ENCODE measurements at regions not wholly inside any gene's neighbourhood (a gene's known extent, or its start where the extent isn't known, plus 50 kb on each side); places are given as distances from the start of the nearest gene placed in this dataset.

- no peak for DNase-seq (ENCODE audit: low read depth)
- TF ChIP-seq, protein P1, sequence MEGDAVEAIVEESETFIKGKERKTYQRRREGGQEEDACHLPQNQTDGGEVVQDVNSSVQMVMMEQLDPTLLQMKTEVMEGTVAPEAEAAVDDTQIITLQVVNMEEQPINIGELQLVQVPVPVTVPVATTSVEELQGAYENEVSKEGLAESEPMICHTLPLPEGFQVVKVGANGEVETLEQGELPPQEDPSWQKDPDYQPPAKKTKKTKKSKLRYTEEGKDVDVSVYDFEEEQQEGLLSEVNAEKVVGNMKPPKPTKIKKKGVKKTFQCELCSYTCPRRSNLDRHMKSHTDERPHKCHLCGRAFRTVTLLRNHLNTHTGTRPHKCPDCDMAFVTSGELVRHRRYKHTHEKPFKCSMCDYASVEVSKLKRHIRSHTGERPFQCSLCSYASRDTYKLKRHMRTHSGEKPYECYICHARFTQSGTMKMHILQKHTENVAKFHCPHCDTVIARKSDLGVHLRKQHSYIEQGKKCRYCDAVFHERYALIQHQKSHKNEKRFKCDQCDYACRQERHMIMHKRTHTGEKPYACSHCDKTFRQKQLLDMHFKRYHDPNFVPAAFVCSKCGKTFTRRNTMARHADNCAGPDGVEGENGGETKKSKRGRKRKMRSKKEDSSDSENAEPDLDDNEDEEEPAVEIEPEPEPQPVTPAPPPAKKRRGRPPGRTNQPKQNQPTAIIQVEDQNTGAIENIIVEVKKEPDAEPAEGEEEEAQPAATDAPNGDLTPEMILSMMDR (conservative IDR thresholded peaks at IDR 0.05; ENCODE audit: control insufficient read depth, insufficient read depth, low read depth, low read length), result no peak
- H3K4me3 ChIP-seq (ENCODE audit: control insufficient read depth, low read depth, low read length), result no peak overlapping the region
Observed at GRCh38 chr6:94213226-94213625, 793.9 kb upstream of the EPHA7 start.

DNA sequence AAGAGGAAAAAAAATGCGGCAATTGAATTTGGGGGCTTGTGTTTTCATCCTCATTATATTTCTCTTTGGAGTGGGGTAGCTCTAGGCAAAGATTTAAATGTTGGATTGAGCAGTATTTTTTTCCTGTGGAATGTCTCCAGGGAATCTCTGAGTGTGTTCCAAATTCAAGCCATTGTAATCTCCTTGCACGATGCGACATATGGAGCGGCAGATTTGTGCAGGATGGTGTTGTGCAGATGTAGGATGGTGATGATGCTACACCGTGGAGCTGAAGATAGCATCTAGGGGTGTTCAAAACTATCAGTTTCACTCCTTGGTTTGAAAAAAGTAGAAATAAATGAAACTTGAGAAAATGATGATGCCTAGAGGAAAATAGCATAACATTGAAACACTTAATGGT, 777.5 kb upstream of the EPHA7 start:
- no peak for DNase-seq (ENCODE audit: low read depth)
- H3K4me3 ChIP-seq (ENCODE audit: control insufficient read depth, low read depth, low read length), result no peak overlapping the region
- TF ChIP-seq, protein P1 (conservative IDR thresholded peaks at IDR 0.05; ENCODE audit: control insufficient read depth, insufficient read depth, low read depth, low read length), result no peak

- TF ChIP-seq, protein P1 (conservative IDR thresholded peaks at IDR 0.05; ENCODE audit: control insufficient read depth, insufficient read depth, low read depth, low read length), result no peak
- no peak overlapping the region for H3K4me3 ChIP-seq (ENCODE audit: control insufficient read depth, low read depth, low read length)
- DNase-seq (ENCODE audit: low read depth), result no peak
Observed at GRCh38 chr6:94190030-94190429, 770.7 kb upstream of the EPHA7 start.

GRCh38 chr6:94184666-94185464, 765.5 kb upstream of the EPHA7 start:
- H3K4me3 ChIP-seq (ENCODE audit: control insufficient read depth, low read depth, low read length), result no peak overlapping the region
- DNase-seq (ENCODE audit: low read depth), result no peak
- TF ChIP-seq, protein P1 (conservative IDR thresholded peaks at IDR 0.05; ENCODE audit: control insufficient read depth, insufficient read depth, low read depth, low read length), result no peak

DNA sequence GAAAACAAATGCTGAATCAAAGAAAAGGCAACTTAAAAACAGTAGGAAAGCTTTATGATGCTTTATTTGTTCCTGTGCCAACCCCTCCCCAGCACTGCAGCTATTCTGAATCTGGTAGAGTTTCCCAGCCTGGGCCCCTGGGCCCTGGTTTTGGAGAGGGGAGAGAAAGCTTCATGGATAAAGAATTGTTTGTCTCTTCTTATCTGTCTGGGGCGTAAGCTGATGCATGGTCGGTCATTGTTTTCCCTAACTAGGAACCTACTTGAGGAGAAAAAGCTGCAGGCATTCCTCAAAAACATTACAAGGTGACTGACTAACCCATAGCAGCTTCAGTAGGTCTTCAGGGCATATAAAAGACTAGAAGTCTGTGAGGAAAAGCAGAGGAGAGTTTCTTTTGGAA, 758.1 kb upstream of the EPHA7 start:
- no peak for DNase-seq (ENCODE audit: low read depth)
- TF ChIP-seq, protein P1 (conservative IDR thresholded peaks at IDR 0.05; ENCODE audit: control insufficient read depth, insufficient read depth, low read depth, low read length), result no peak
- no peak overlapping the region for H3K4me3 ChIP-seq (ENCODE audit: control insufficient read depth, low read depth, low read length)

DNA sequence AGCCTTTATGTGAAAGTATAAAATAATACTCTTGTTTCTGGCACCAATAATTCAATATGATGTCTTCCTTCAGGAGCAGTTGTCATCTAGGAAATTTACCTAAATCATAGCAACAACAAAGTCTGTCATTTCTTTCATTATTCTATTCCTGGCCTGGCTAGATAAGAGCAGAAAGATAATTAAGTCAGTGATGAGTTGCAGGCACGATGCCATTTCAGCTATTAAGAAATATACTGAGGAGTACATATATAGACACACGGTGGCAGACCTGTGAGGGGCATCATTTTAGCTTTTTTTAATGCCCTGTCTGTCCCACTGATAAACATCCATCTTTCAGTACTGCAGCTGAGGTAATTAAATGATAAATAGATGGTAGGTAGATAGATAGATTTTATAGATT, 756.1 kb upstream of the EPHA7 start:
- no peak for DNase-seq (ENCODE audit: low read depth)
- H3K4me3 ChIP-seq (ENCODE audit: control insufficient read depth, low read depth, low read length), result no peak overlapping the region
- TF ChIP-seq, protein P1 (conservative IDR thresholded peaks at IDR 0.05; ENCODE audit: control insufficient read depth, insufficient read depth, low read depth, low read length), result no peak

Measured in fibroblast of mammary gland (primary cell).